Activated naive CD8-positive, alpha-beta T cell treated with anti-CD3 and anti-CD28 coated beads, Interleukin-2, amount 10 ng/mL, durations not matched to agents 7 days and 5 days (primary cell): ENCODE measurements at regions not wholly inside any gene's neighbourhood (a gene's known extent, or its start where the extent isn't known, plus 50 kb on each side); places are given as distances from the start of the nearest gene placed in this dataset.

Source experiments
- ATAC-seq: fragments of 150-1000 bp; cut with Tn5 transposase; one replicate; pipeline ENCODE4 v1.10.0; 2021; ENCODE audit warnings: low read depth, moderate library complexity
- POLR2A ChIA-PET: fragments of 350-600 bp; sonication (Branson Sonifier 250); formaldehyde crosslinking; loops from one replicate; lab custom pipeline; 2021; ENCODE audit warnings: antibody characterized with exemption; lab: Charles Lee
- DNase-seq: peaks from one replicate; pipeline ENCODE4 v3.0.0; 2021
- H3K27ac Mint-ChIP-seq: one replicate; pipeline ENCODE4 v1.8.0; 2022; ENCODE audit warnings: mild to moderate bottlenecking, mixed read lengths
- H3K27me3 Mint-ChIP-seq: one replicate; pipeline ENCODE4 v1.8.0; 2022; ENCODE audit warnings: mild to moderate bottlenecking, moderate library complexity, mixed read lengths
- H3K36me3 Mint-ChIP-seq: one replicate; pipeline ENCODE4 v1.8.0; 2021; ENCODE audit warnings: mild to moderate bottlenecking, mixed read lengths
- H3K4me1 Mint-ChIP-seq: one replicate; pipeline ENCODE4 v1.8.0; 2021; ENCODE audit warnings: mixed read lengths
- H3K4me3 Mint-ChIP-seq: one replicate; pipeline ENCODE4 v1.8.0; 2022; ENCODE audit warnings: mild to moderate bottlenecking, moderate library complexity, mixed read lengths
- H3K9me3 Mint-ChIP-seq: one replicate; pipeline ENCODE4 v1.8.0; 2021; ENCODE audit warnings: mixed read lengths

- ATAC-seq (no peak), DNase-seq (no peak)
- POLR2A ChIA-PET, result no interaction called here
- Mint-ChIP-seq H3K27ac (no peak overlapping the region), H3K4me3 (no peak overlapping the region), H3K9me3 (no peaks in the 10 kb centered on the region), H3K4me1 (no peaks in the 10 kb centered on the region), H3K27me3 (peaks cover 1% of the 10 kb centered on the region), H3K36me3 (no peaks in the 10 kb centered on the region)
Observed at GRCh38 chr22:47548953-47549740, 786.7 kb downstream of the TBC1D22A start.

GRCh38 chr22:47547881-47548650 is 785.6 kb downstream of the TBC1D22A start:
- no peak for ATAC-seq
- Mint-ChIP-seq H3K4me1 (no peaks in the 10 kb centered on the region), H3K27ac (no peak overlapping the region), H3K4me3 (no peak overlapping the region), H3K27me3 (peaks cover 1% of the 10 kb centered on the region), H3K9me3 (no peaks in the 10 kb centered on the region), H3K36me3 (no peaks in the 10 kb centered on the region)
- POLR2A ChIA-PET, result no interaction called here
- DNase-seq, result no peak

GRCh38 chr22:47547239-47547661 is 784.8 kb downstream of the TBC1D22A start:
- ATAC-seq (no peak), DNase-seq (no peak)
- Mint-ChIP-seq H3K27me3 (peaks cover 1% of the 10 kb centered on the region), H3K36me3 (no peaks in the 10 kb centered on the region), H3K4me3 (no peak overlapping the region), H3K27ac (no peak overlapping the region), H3K9me3 (no peaks in the 10 kb centered on the region), H3K4me1 (no peaks in the 10 kb centered on the region)
- POLR2A ChIA-PET, result no interaction called here

- Mint-ChIP-seq H3K4me3 (no peak overlapping the region), H3K36me3 (no peaks in the 10 kb centered on the region), H3K27me3 (peaks cover 1% of the 10 kb centered on the region), H3K4me1 (no peaks in the 10 kb centered on the region), H3K9me3 (no peaks in the 10 kb centered on the region), H3K27ac (no peak overlapping the region)
- DNase-seq, result no peak
- POLR2A ChIA-PET, result no interaction called here
- no peak for ATAC-seq
Observed at GRCh38 chr22:47544696-47545095, 782.2 kb downstream of the TBC1D22A start.

- H3K36me3 Mint-ChIP-seq, result no peaks in the 10 kb centered on the region
- no peaks in the 10 kb centered on the region for H3K4me1 Mint-ChIP-seq
- POLR2A ChIA-PET, result no interaction called here
- ATAC-seq (no peak), DNase-seq (no peak)
- no peaks in the 10 kb centered on the region for H3K9me3 Mint-ChIP-seq
- no peak overlapping the region for H3K27ac Mint-ChIP-seq
- peaks cover 1% of the 10 kb centered on the region for H3K27me3 Mint-ChIP-seq
- no peak overlapping the region for H3K4me3 Mint-ChIP-seq
Observed at GRCh38 chr22:47543447-47543846, 781.0 kb downstream of the TBC1D22A start.

- no peaks in the 10 kb centered on the region for H3K9me3 Mint-ChIP-seq
- no peak for DNase-seq
- no peak for ATAC-seq
Observed at GRCh38 chr22:47540011-47540410, 777.6 kb downstream of the TBC1D22A start.

GRCh38 chr22:47539374-47539773 is 776.9 kb downstream of the TBC1D22A start:
- H3K4me1 Mint-ChIP-seq, result no peaks in the 10 kb centered on the region
- DNase-seq, result no peak
- no peak for ATAC-seq
- H3K36me3 Mint-ChIP-seq, result no peaks in the 10 kb centered on the region
- no peak overlapping the region for H3K4me3 Mint-ChIP-seq
- H3K9me3 Mint-ChIP-seq, result no peaks in the 10 kb centered on the region
- POLR2A ChIA-PET, result no interaction called here
- no peaks in the 10 kb centered on the region for H3K27me3 Mint-ChIP-seq
- H3K27ac Mint-ChIP-seq, result no peak overlapping the region

More at GRCh38 chr22:47540011-47540410, 777.6 kb downstream of the TBC1D22A start:
- Mint-ChIP-seq H3K27ac (no peak overlapping the region), H3K4me3 (no peak overlapping the region), H3K36me3 (no peaks in the 10 kb centered on the region), H3K4me1 (no peaks in the 10 kb centered on the region), H3K27me3 (no peaks in the 10 kb centered on the region)
- POLR2A ChIA-PET, result no interaction called here

GRCh38 chr22:47535681-47536080 is 773.2 kb downstream of the TBC1D22A start:
- no peak overlapping the region for H3K27ac Mint-ChIP-seq
- POLR2A ChIA-PET, result no interaction called here
- no peak for DNase-seq

GRCh38 chr22:47534804-47535410 is 772.5 kb downstream of the TBC1D22A start:
- POLR2A ChIA-PET, result no interaction called here
- H3K4me1 Mint-ChIP-seq, result peaks cover 2% of the 10 kb centered on the region
- H3K27ac Mint-ChIP-seq, result no peak overlapping the region
- ATAC-seq (no peak), DNase-seq (no peak)
- no peaks in the 10 kb centered on the region for H3K36me3 Mint-ChIP-seq
- H3K9me3 Mint-ChIP-seq, result peaks cover 4% of the 10 kb centered on the region
- H3K4me3 Mint-ChIP-seq, result no peak overlapping the region
- H3K27me3 Mint-ChIP-seq, result peaks cover 2% of the 10 kb centered on the region

More at GRCh38 chr22:47535681-47536080, 773.2 kb downstream of the TBC1D22A start:
- Mint-ChIP-seq H3K9me3 (peaks cover 4% of the 10 kb centered on the region), H3K27me3 (no peaks in the 10 kb centered on the region), H3K36me3 (no peaks in the 10 kb centered on the region), H3K4me1 (peaks cover 2% of the 10 kb centered on the region), H3K4me3 (no peak overlapping the region)
- ATAC-seq, result no peak

- Mint-ChIP-seq H3K36me3 (no peaks in the 10 kb centered on the region), H3K4me1 (peaks cover 2% of the 10 kb centered on the region), H3K9me3 (peaks cover 4% of the 10 kb centered on the region), H3K27me3 (peaks cover 4% of the 10 kb centered on the region), H3K4me3 (no peak overlapping the region), H3K27ac (no peak overlapping the region)
- POLR2A ChIA-PET, result no interaction called here
- no peak for DNase-seq
- no peak for ATAC-seq
Observed at GRCh38 chr22:47533961-47534803, 771.7 kb downstream of the TBC1D22A start.

GRCh38 chr22:47517062-47517461 is 754.6 kb downstream of the TBC1D22A start:
- Mint-ChIP-seq H3K4me1 (no peaks in the 10 kb centered on the region), H3K36me3 (no peaks in the 10 kb centered on the region), H3K27ac (no peak overlapping the region), H3K27me3 (peaks cover 9% of the 10 kb centered on the region), H3K4me3 (no peak overlapping the region), H3K9me3 (no peaks in the 10 kb centered on the region)
- no peak for DNase-seq
- POLR2A ChIA-PET, result no interaction called here
- no peak for ATAC-seq

- Mint-ChIP-seq H3K36me3 (no peaks in the 10 kb centered on the region), H3K9me3 (peaks cover 3% of the 10 kb centered on the region), H3K4me1 (no peaks in the 10 kb centered on the region), H3K27me3 (peaks cover 9% of the 10 kb centered on the region), H3K27ac (no peak overlapping the region), H3K4me3 (no peak overlapping the region)
- ATAC-seq, result no peak
- DNase-seq, result no peak
- POLR2A ChIA-PET, result no interaction called here
Observed at GRCh38 chr22:47515384-47516125, 753.1 kb downstream of the TBC1D22A start.
